CD4-positive, alpha-beta T cell (primary cell): ENCODE measurements at regions not wholly inside any gene's neighbourhood (a gene's known extent, or its start where the extent isn't known, plus 50 kb on each side); places are given as distances from the start of the nearest gene placed in this dataset.

Experiments
- ATAC-seq: fragments of 200-7000 bp; cut with Tn5 transposase; one replicate; pipeline ENCODE4 v1.10.0; 2022; ENCODE audit warnings: mild to moderate bottlenecking; ENCODE audit not compliant: poor library complexity
- CTCF ChIA-PET: fragments of 350-600 bp; sonication (Branson Sonifier 250); formaldehyde crosslinking; loops from one replicate; lab custom pipeline; 2021; ENCODE audit warnings: antibody characterized with exemption, inconsistent platforms; lab: Charles Lee
- POLR2A ChIA-PET: fragments of 350-600 bp; sonication (Branson Sonifier 250); formaldehyde crosslinking; loops from one replicate; lab custom pipeline; 2021; ENCODE audit warnings: antibody characterized with exemption, inconsistent platforms; lab: Charles Lee
- DNase-seq, 14 experiments: peaks; one replicate each; pipeline ENCODE4 v3.0.0-alpha.2; 2013 to 2020; ENCODE audit warnings: mixed read lengths in 2 of 14
- H3K27ac ChIP-seq, 2 donors: one replicate each; pipeline versions ENCODE4 v1.5.1 to v1.7.0; 2013; ENCODE audit warnings: low read length in 2 of 2, low read depth in 1 of 2, mild to moderate bottlenecking in 1 of 2
- H3K27me3 ChIP-seq, 2 experiments: 1 replicate in 1 of 2; 2 replicates in 1 of 2; pipeline versions ENCODE4 v1.6.1 to v1.7.0; 2013; ENCODE audit warnings: low read length in 2 of 2, control low read depth in 1 of 2, mild to moderate bottlenecking in 1 of 2, moderate library complexity in 1 of 2; ENCODE audit not compliant: insufficient read depth in 2 of 2, control insufficient read depth in 1 of 2
- H3K36me3 ChIP-seq: one replicate; pipeline ENCODE4 v1.6.1; 2013; ENCODE audit warnings: low read length, control low read depth; ENCODE audit not compliant: insufficient read depth
- H3K4me1 ChIP-seq: one replicate; pipeline ENCODE4 v1.6.1; 2013; ENCODE audit warnings: low read length, control low read depth; ENCODE audit not compliant: insufficient read depth
- H3K4me3 ChIP-seq: one replicate; pipeline ENCODE4 v1.5.1; 2013; ENCODE audit warnings: mild to moderate bottlenecking, low read length, moderate library complexity
- H3K9me3 ChIP-seq, 2 experiments: 1 replicate in 1 of 2; 2 replicates in 1 of 2; pipeline versions ENCODE4 v1.6.1 to v1.7.0; 2013; ENCODE audit warnings: low read length in 2 of 2, mild to moderate bottlenecking in 2 of 2, control low read depth in 1 of 2, moderate library complexity in 1 of 2; ENCODE audit not compliant: control insufficient read depth in 1 of 2, insufficient read depth in 1 of 2
- H3K27ac Mint-ChIP-seq: one replicate; pipeline ENCODE4 v1.8.0; 2020; ENCODE audit warnings: mixed read lengths
- H3K27me3 Mint-ChIP-seq: one replicate; pipeline ENCODE4 v1.8.0; 2021; ENCODE audit warnings: mixed read lengths
- H3K36me3 Mint-ChIP-seq: one replicate; pipeline ENCODE4 v1.8.0; 2021; ENCODE audit warnings: low read depth, mixed read lengths
- H3K4me1 Mint-ChIP-seq: one replicate; pipeline ENCODE4 v1.8.0; 2021; ENCODE audit warnings: low read depth, mixed read lengths
- H3K4me3 Mint-ChIP-seq: one replicate; pipeline ENCODE4 v1.8.0; 2020; ENCODE audit warnings: mild to moderate bottlenecking, mixed read lengths
- H3K9me3 Mint-ChIP-seq: one replicate; pipeline ENCODE4 v1.8.0; 2020; ENCODE audit warnings: mixed read lengths
- CTCF ChIP-seq: fragments of 200-600 bp; IDR thresholded peaks from one replicate; pipeline ENCODE4 v1.8.0; 2022; ENCODE audit warnings: antibody characterized with exemption, mild to moderate bottlenecking
- intact Hi-C, 2 experiments: fragments of 100-400 bp; cut with DNase I in 1 of 2; cut with micrococcal nuclease in 1 of 2; formaldehyde crosslinking; loops; one replicate each; pipeline versions ENCODE4 v1.15.1 to v1.9.0; 2023 to 2025; cut with DNase I, micrococcal nuclease

DNA sequence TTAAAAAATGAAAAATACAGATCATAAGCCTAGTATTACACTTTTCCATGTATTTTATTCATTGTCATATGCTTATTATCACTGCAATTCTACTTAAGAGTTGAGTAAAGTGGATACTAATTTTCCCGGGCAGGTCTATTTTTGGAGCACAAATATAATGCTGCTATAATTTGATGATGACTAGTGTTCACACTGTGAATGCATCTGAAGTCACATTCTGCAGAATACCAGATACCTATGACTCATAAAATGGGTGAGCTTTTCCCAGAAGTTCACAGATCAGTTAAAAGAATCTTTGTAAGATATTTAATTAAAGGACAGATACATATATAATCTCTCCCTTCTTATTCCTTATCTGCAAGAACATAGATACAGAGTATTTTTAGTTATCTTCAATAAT, 79.8 kb upstream of the MC4R start:
- no peaks in the 10 kb centered on the region for H3K27me3 ChIP-seq
- H3K36me3 ChIP-seq: no peaks in the 10 kb centered on the region
- H3K9me3 ChIP-seq: peaks cover 0 to 1% of the 10 kb centered on the region in 2 experiments
- intact Hi-C loops: no loop called here
- Mint-ChIP-seq H3K4me3 (no peak overlapping the region), H3K36me3 (no peaks in the 10 kb centered on the region), H3K27me3 (no peaks in the 10 kb centered on the region), H3K4me1 (no peaks in the 10 kb centered on the region), H3K27ac (no peak overlapping the region), H3K9me3 (peaks cover 5% of the 10 kb centered on the region)
- ChIA-PET POLR2A (no interaction called here), CTCF (no interaction called here)
- H3K4me1 ChIP-seq: no peaks in the 10 kb centered on the region
- DNase-seq (no peak), ATAC-seq (no peak)
- TF ChIP-seq CTCF: no peak
- no peak overlapping the region for H3K27ac ChIP-seq
- H3K4me3 ChIP-seq: no peak overlapping the region

DNA sequence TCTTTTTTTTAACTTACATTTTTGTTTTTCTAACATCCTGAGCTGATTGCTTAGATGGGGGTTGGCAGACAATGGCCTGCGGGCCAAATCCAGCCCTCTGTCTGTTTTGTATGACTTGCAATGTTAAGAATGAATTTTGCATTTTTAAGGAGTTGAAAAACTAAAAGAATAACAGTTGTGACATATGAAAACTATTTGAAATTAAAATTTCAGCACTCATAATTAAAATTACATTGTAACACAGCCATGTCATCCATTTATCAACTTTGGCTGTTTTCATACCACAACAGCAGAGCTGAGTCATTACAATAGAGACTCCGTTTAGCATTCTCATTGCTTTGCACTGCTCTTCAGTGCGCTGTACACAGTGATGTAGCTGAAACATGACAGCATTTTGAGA, 94.1 kb upstream of the MC4R start:
- Histone ChIP-seq H3K4me3 (no peak overlapping the region), H3K36me3 (no peaks in the 10 kb centered on the region), H3K27me3 (no peaks in the 10 kb centered on the region), H3K9me3 (no peaks in the 10 kb centered on the region), H3K27ac (no peak overlapping the region), H3K4me1 (no peaks in the 10 kb centered on the region)
- no peak for ATAC-seq
- Mint-ChIP-seq H3K9me3 (no peaks in the 10 kb centered on the region), H3K4me1 (no peaks in the 10 kb centered on the region), H3K4me3 (no peak overlapping the region), H3K27me3 (no peaks in the 10 kb centered on the region), H3K36me3 (no peaks in the 10 kb centered on the region), H3K27ac (no peak overlapping the region)
- CTCF ChIA-PET: interaction anchor here (0.7 kb wide), 1 partner anchor 8 kb away, joined by 3 read pairs; no protein-coding TSS in a partner anchor
- DNase-seq: no peak
- POLR2A ChIA-PET: interaction anchor here (1.0 kb wide), 1 partner anchor 14 kb away, joined by 3 read pairs; no protein-coding TSS in a partner anchor
- no peak for TF ChIP-seq CTCF
- intact Hi-C loops: no loop called here

DNA sequence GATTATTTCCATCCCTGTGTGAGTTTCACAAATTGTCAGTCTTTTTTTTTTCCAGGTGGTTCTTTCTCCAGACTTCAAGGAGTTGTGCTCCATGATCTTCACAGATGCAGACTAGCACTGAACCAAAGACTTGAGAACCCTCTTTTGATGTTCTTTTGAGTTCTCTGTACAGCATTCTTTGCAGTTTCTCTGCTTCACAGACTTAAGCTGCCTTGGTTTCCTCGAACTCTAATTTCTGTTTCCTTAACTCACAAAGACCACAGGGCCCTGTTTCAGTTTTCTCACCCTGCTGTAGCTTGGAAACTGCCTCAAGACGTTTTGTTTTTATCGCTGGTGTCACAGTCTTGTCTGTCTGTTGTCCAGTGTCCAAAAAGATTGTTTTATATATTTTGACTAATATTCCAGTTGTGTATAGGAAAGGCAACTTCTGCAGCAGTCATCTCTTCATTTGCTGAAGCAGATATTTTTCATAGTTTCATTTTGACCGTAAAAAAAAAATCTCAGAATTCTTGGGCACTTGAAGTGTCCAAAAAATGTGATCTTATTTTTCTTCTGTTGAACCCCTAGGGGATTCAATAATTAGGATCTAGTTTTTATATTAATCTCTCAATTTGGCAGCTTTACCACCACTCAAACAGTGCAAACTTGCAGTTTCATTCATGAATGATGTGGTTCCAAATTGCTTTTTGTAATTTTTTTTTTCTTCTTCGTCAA, 97.0 kb upstream of the MC4R start:
- H3K27me3 Mint-ChIP-seq: no peaks in the 10 kb centered on the region
- ChIA-PET POLR2A (no interaction called here), CTCF (interaction anchor here (0.6 kb wide), 1 partner anchor 113 kb away, joined by 3 read pairs; no protein-coding TSS in a partner anchor)
- H3K36me3 Mint-ChIP-seq: no peaks in the 10 kb centered on the region
- no peaks in the 10 kb centered on the region for H3K36me3 ChIP-seq
- no peak for DNase-seq
- no peaks in the 10 kb centered on the region for H3K4me1 ChIP-seq
- intact Hi-C loops: no loop called here
- TF ChIP-seq CTCF: no peak
- no peaks in the 10 kb centered on the region for H3K9me3 ChIP-seq
- H3K4me1 Mint-ChIP-seq: no peaks in the 10 kb centered on the region
- no peak overlapping the region for H3K4me3 ChIP-seq
- no peak overlapping the region for H3K27ac ChIP-seq
- H3K27ac Mint-ChIP-seq: no peak overlapping the region
- ATAC-seq: no peak
- H3K9me3 Mint-ChIP-seq: no peaks in the 10 kb centered on the region
- no peak overlapping the region for H3K4me3 Mint-ChIP-seq
- H3K27me3 ChIP-seq: no peaks in the 10 kb centered on the region
